GM12864 (cell line): ENCODE measurements at regions not wholly inside any gene's neighbourhood (a gene's known extent, or its start where the extent isn't known, plus 50 kb on each side); places are given as distances from the start of the nearest gene placed in this dataset.

ENCODE experiments used
- DNase-seq: peaks from one replicate; pipeline ENCODE4 v3.0.0-alpha.2; 2011; ENCODE audit warnings: low read depth
- H3K4me3 ChIP-seq: 2 replicates; pipeline ENCODE4 v1.5.1; 2011; ENCODE audit warnings: mild to moderate bottlenecking, low read depth, low read length, control low read depth
- TF ChIP-seq, protein P1 (sequence below): IDR thresholded peaks from 2 replicates; pipeline ENCODE4 v1.5.1; 2011; ENCODE audit warnings: low read depth, mild to moderate bottlenecking, moderate library complexity, low read length, control low read depth, inconsistent platforms; ENCODE audit errors: missing control alignments

DNA sequence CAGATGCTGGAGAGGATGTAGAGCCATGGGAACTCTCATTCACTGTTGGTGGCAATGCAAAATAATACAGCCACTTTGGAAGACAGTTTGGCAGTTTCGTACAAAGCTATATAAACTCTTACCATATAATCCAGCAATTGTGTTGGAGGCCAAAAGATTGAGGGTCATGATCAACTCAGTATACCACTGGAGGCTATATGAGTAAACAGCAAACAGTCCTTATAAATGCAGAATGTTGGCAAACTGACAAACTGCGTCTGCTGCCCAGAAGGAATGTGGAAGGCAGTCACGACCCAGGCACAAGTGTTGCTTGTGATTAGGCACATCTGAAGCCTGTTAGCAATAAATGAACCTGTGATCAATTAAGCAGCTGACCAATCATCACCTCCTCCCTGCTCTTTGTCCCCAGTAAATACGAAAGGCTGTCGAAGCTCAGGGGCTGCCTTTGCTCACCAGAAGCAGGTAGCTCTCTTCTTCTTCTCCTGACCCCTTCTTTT lies 98.1 kb upstream of the SPOPL start:
- TF ChIP-seq, protein P1, sequence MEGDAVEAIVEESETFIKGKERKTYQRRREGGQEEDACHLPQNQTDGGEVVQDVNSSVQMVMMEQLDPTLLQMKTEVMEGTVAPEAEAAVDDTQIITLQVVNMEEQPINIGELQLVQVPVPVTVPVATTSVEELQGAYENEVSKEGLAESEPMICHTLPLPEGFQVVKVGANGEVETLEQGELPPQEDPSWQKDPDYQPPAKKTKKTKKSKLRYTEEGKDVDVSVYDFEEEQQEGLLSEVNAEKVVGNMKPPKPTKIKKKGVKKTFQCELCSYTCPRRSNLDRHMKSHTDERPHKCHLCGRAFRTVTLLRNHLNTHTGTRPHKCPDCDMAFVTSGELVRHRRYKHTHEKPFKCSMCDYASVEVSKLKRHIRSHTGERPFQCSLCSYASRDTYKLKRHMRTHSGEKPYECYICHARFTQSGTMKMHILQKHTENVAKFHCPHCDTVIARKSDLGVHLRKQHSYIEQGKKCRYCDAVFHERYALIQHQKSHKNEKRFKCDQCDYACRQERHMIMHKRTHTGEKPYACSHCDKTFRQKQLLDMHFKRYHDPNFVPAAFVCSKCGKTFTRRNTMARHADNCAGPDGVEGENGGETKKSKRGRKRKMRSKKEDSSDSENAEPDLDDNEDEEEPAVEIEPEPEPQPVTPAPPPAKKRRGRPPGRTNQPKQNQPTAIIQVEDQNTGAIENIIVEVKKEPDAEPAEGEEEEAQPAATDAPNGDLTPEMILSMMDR: no peak

DNA sequence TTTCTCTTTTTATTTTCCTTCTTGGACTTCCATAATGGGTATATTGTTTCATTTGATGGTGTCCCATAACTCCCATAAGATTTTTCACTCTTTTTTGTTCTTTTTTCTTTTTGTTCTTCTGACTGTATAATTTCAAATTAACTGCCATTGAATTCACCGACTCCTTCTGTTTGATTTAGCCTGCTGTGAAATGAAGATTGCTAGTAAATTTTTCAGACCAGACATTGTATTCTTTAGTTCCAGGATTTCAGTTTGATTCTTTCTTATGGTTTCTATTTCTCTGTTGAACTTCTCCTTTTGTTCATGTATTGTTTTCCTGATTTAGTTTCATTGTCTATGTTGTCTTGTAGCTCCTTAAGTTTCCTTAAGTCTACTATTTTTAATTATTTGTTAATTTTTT lies 87.6 kb upstream of the SPOPL start:
- H3K4me3 ChIP-seq: no peak overlapping the region
- no peak for DNase-seq
- TF ChIP-seq, protein P1: no peak

More for the DNA sequence above, 98.1 kb upstream of the SPOPL start:
- H3K4me3 ChIP-seq: no peak overlapping the region
- no peak for DNase-seq

DNA sequence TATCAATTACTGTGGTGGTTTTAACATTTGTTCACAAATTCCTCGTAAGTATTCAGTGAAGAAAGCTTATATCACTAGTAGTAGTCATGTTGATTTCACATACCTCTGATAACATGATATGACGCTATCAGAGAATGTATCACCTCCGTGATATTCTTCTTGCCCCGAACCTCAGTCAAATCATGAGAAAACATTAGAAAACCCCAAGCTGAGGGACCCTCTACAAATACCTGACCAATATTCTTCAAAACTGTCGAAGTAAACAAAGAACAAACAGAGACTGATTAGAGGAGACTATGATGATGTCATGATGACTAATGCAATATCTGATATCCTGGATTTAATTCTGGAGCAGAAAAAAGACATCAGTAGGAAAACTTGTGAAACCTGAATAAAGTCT lies 85.6 kb upstream of the SPOPL start:
- DNase-seq: no peak
- TF ChIP-seq, protein P1: no peak
- no peak overlapping the region for H3K4me3 ChIP-seq

DNA sequence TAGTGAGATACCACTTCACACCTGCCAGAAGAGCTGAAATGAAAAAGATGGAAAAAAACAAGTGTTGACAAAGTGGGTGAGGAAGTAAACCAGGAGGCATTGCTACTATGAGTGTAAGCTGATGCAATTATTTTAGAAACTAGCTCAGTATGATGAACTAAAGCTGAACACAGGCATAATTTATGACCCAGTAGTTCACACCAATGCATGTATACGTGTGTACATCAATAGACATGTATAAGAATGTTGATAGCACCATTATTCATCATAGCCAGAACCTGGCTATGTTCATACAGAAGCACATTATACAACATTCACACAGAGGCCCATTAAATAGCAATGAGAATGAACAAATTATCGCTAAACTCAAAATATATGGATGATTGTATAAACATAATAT lies 83.1 kb upstream of the SPOPL start:
- TF ChIP-seq, protein P1: no peak
- H3K4me3 ChIP-seq: no peak overlapping the region

DNA sequence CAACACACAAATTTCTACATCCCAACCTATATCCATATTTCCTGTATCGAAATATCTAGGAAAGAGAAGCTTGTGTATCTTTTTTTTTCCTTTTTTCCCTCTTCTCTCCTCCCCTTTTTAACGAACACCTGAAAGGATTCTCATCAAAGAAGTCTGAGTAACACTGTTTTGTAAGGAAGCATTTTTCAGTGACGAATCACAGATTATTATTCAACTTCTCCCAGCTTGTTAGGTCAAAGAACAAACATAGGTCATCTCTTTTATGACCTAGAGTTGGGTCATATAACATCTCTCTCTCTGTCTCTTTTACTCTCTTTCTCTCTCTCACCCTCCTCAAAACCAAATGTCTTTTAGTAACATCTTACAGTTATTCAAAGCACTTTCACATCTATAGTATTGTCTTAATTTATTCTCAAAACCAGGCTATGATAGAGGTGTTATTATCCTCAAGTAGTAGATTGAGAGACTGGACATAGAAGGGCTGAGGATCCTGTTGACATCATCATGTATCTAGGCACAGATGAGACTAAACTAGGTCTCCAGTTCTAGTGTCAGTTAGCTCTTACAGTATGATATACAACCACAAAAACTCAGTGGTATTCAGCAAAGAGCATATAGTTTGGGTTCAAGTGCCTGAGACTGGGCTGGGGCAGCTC lies 80.1 kb upstream of the SPOPL start:
- DNase-seq: no peak
- no peak overlapping the region for H3K4me3 ChIP-seq
- TF ChIP-seq, protein P1: no peak

More for the DNA sequence above, 83.1 kb upstream of the SPOPL start:
- no peak for DNase-seq

DNA sequence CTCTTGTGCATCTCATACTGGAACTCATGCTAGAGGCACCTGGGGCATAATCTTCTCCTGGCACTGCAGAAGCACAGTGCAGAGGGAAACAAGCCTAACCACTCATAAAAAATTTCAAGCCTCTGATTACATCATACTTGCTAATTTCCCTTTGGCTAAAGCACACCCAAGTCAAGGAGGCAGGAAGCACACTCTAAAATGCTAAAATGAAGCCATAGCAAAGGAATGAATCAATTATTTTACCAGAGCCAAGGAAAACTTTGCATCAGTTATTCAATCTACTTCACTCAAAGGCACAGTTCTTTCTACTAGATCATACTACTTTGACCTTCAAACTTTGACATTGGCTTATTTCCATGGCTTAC lies 79.6 kb upstream of the SPOPL start:
- TF ChIP-seq, protein P1: no peak
- H3K4me3 ChIP-seq: no peak overlapping the region
- no peak for DNase-seq

DNA sequence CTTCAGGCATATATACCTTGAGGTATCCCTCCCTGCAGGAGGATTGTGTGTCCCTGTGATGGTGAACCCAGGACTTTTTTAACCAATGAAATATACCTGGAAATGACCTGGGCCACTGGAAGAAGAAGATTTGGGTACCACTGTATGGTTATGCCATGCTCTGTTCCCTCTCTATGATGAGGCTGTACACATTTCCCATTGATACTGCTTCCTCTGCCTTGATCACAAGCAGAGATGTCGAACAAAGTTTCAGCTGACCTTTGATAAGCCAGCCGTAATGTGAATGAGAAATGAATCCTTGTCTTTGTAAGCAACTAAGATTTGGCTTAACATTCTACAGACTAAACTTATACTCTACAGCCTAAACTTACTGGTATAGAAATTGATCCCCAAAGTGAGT lies 78.4 kb upstream of the SPOPL start:
- TF ChIP-seq, protein P1: no peak
- H3K4me3 ChIP-seq: no peak overlapping the region
- no peak for DNase-seq
